ENCODE measurements at regions not wholly inside any gene's neighbourhood (a gene's known extent, or its start where the extent isn't known, plus 50 kb on each side); places are given as distances from the start of the nearest gene placed in this dataset.

- no peaks in the 10 kb centered on the region for H3K9me3 ChIP-seq
- H3K4me1 ChIP-seq: no peaks in the 10 kb centered on the region
- H3K27me3 ChIP-seq: no peaks in the 10 kb centered on the region
- H3K4me3 ChIP-seq: no peak overlapping the region
- no peak for DNase-seq (ENCODE audit: low spot score)
- H3K36me3 ChIP-seq: no peaks in the 10 kb centered on the region
- no peak overlapping the region for H3K27ac ChIP-seq
- no peak for TF ChIP-seq CTCF (IDR thresholded peaks at IDR 0.05)
These were observed 290.3 kb downstream of the CYRIA start for GRCh38 chr2:16375351-16375750.

GRCh38 chr2:16374671-16375070, 291.0 kb downstream of the CYRIA start:
- Histone ChIP-seq H3K27ac (no peak overlapping the region), H3K27me3 (no peaks in the 10 kb centered on the region), H3K36me3 (no peaks in the 10 kb centered on the region), H3K4me3 (no peak overlapping the region), H3K9me3 (no peaks in the 10 kb centered on the region), H3K4me1 (no peaks in the 10 kb centered on the region)
- TF ChIP-seq CTCF (IDR thresholded peaks at IDR 0.05): no peak
- no peak for DNase-seq (ENCODE audit: low spot score)

GRCh38 chr2:16373341-16373740, 292.3 kb downstream of the CYRIA start:
- no peak overlapping the region for H3K27ac ChIP-seq
- TF ChIP-seq CTCF (IDR thresholded peaks at IDR 0.05): no peak
- H3K27me3 ChIP-seq: no peaks in the 10 kb centered on the region
- no peaks in the 10 kb centered on the region for H3K4me1 ChIP-seq
- H3K4me3 ChIP-seq: no peak overlapping the region
- no peaks in the 10 kb centered on the region for H3K36me3 ChIP-seq
- no peaks in the 10 kb centered on the region for H3K9me3 ChIP-seq
- DNase-seq (ENCODE audit: low spot score): no peak

- no peak overlapping the region for H3K4me3 ChIP-seq
- no peak for TF ChIP-seq CTCF (IDR thresholded peaks at IDR 0.05)
- no peak for DNase-seq (ENCODE audit: low spot score)
- H3K4me1 ChIP-seq: no peaks in the 10 kb centered on the region
- no peaks in the 10 kb centered on the region for H3K27me3 ChIP-seq
- H3K36me3 ChIP-seq: no peaks in the 10 kb centered on the region
- no peak overlapping the region for H3K27ac ChIP-seq
- no peaks in the 10 kb centered on the region for H3K9me3 ChIP-seq
These were observed 293.9 kb downstream of the CYRIA start for GRCh38 chr2:16371751-16372150.

GRCh38 chr2:16368951-16369350, 296.7 kb downstream of the CYRIA start:
- TF ChIP-seq CTCF (IDR thresholded peaks at IDR 0.05): no peak
- no peaks in the 10 kb centered on the region for H3K4me1 ChIP-seq
- H3K4me3 ChIP-seq: no peak overlapping the region
- H3K27ac ChIP-seq: no peak overlapping the region
- H3K9me3 ChIP-seq: no peaks in the 10 kb centered on the region
- DNase-seq (ENCODE audit: low spot score): no peak
- H3K36me3 ChIP-seq: no peaks in the 10 kb centered on the region
- H3K27me3 ChIP-seq: no peaks in the 10 kb centered on the region

- TF ChIP-seq CTCF (IDR thresholded peaks at IDR 0.05): no peak
- Histone ChIP-seq H3K4me1 (no peaks in the 10 kb centered on the region), H3K36me3 (no peaks in the 10 kb centered on the region), H3K27me3 (no peaks in the 10 kb centered on the region), H3K9me3 (no peaks in the 10 kb centered on the region), H3K27ac (no peak overlapping the region), H3K4me3 (no peak overlapping the region)
- no peak for DNase-seq (ENCODE audit: low spot score)
These were observed 297.3 kb downstream of the CYRIA start for GRCh38 chr2:16368328-16368727.
